ENCODE measurements at regions not wholly inside any gene's neighbourhood (a gene's known extent, or its start where the extent isn't known, plus 50 kb on each side); places are given as distances from the start of the nearest gene placed in this dataset.

DNA sequence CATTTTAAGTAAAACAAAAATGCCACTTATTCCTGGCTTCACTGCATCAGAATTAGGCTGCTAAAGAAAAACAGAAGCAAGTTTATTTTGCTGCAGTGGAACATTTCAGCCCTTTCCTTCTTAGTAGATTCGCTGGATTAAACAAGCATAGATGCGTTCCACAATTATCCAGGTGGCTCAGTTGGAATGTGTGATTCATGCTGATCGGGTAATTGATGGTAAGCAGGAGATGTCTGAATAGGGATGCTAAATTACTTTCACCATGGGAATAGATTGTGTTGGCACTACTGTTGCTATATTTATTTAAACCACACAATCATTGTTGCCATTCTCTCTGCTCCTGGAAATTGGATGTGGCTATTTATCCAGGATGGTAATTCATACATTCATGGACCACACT is 440.1 kb upstream of the DDI1 start:
- TF ChIP-seq, protein P1, sequence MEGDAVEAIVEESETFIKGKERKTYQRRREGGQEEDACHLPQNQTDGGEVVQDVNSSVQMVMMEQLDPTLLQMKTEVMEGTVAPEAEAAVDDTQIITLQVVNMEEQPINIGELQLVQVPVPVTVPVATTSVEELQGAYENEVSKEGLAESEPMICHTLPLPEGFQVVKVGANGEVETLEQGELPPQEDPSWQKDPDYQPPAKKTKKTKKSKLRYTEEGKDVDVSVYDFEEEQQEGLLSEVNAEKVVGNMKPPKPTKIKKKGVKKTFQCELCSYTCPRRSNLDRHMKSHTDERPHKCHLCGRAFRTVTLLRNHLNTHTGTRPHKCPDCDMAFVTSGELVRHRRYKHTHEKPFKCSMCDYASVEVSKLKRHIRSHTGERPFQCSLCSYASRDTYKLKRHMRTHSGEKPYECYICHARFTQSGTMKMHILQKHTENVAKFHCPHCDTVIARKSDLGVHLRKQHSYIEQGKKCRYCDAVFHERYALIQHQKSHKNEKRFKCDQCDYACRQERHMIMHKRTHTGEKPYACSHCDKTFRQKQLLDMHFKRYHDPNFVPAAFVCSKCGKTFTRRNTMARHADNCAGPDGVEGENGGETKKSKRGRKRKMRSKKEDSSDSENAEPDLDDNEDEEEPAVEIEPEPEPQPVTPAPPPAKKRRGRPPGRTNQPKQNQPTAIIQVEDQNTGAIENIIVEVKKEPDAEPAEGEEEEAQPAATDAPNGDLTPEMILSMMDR (IDR thresholded peaks at IDR 0.05): no peak
- Mint-ChIP-seq H3K27me3 (ENCODE audit: low read depth in 3 of 3) (peaks cover 0 to 3% (median 1%) of the 10 kb centered on the region in 3 donors), H3K4me3 (no peak overlapping the region), H3K9me3 (peaks cover 0 to 1% (median 0%) of the 10 kb centered on the region in 7 donors), H3K27ac (no peak overlapping the region), H3K4me1 (no peaks in the 10 kb centered on the region), H3K36me3 (no peaks in the 10 kb centered on the region)
- H3K79me2 ChIP-seq (ENCODE audit: insufficient read depth, low read length): no peaks in the 10 kb centered on the region
- intact Hi-C loops (cut with micrococcal nuclease): no loop called here
- no peaks in the 10 kb centered on the region for H3K4me1 ChIP-seq (ENCODE audit: control insufficient read depth in 1 of 2, insufficient read depth in 2 of 2, low read length in 2 of 2)
- no peak overlapping the region for H3K4me2 ChIP-seq (replicated peaks; ENCODE audit: extremely low read depth, low read length, poor library complexity, severe bottlenecking)
- no peaks in the 10 kb centered on the region for H3K27me3 ChIP-seq (ENCODE audit: control insufficient read depth in 2 of 2, insufficient read depth in 2 of 2, low read length in 2 of 2)
- H3K9ac ChIP-seq (ENCODE audit: insufficient read depth, low read length, poor library complexity, severe bottlenecking): no peak overlapping the region
- no peaks in the 10 kb centered on the region for H3K36me3 ChIP-seq (replicated peaks in 1 of 2; ENCODE audit: control insufficient read depth in 1 of 2, insufficient read depth in 2 of 2, low read length in 2 of 2)
- H3K9me3 ChIP-seq (replicated peaks in 1 of 2; ENCODE audit: control insufficient read depth in 1 of 2, insufficient read depth in 1 of 2, low read length in 2 of 2): no peaks in the 10 kb centered on the region
- WGBS (ENCODE audit: insufficient coverage): no CpG with 5 or more reads among the region's 3 CpGs
- no peaks in the 10 kb centered on the region for H4K20me1 ChIP-seq (ENCODE audit: insufficient read depth, low read length)
- H3K4me3 ChIP-seq (replicated peaks in 1 of 3; ENCODE audit: low read depth in 2 of 3, low read length in 3 of 3): no peak overlapping the region
- H2AFZ ChIP-seq (ENCODE audit: insufficient read depth, low read depth, low read length, poor library complexity, severe bottlenecking): no peak overlapping the region
- H3K27ac ChIP-seq (ENCODE audit: low read depth in 1 of 2, low read length in 2 of 2): no peak overlapping the region
- no peak for DNase-seq

DNA sequence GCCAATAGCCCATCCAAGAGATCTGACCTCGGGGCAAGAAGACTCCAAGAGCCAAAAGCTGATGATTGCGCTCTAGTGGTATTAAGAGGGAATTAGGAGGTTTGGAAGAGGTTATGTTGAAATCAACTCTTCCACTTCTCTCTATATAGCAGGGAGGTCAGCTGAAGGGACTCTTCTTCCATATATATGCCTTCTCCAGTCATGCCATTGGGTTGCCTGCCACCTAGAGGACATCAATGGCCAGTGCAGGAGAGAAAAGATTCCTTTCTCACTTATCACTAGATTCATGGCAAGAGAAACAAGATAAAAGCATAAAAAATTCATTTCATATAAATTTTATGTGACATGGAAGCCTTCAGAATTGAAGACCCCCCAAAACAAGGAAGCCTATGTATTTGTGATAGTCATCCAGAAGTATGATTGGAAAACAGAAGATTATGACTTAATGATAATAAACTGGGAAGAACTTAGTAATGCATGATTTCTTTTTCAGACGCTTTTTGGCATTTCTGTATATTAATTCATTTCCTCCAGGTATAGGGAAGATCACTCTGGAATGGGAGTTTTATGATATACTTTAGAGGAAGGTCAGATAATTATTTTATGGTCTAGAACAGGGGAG is 435.1 kb upstream of the DDI1 start:
- Histone ChIP-seq H3K9ac (ENCODE audit: insufficient read depth, low read length, poor library complexity, severe bottlenecking) (no peak overlapping the region), H3K4me1 (ENCODE audit: control insufficient read depth in 1 of 2, insufficient read depth in 2 of 2, low read length in 2 of 2) (no peaks in the 10 kb centered on the region), H3K4me3 (replicated peaks in 1 of 3; ENCODE audit: low read depth in 2 of 3, low read length in 3 of 3) (no peak overlapping the region), H3K27ac (ENCODE audit: low read depth in 1 of 2, low read length in 2 of 2) (no peak overlapping the region), H3K9me3 (replicated peaks in 1 of 2; ENCODE audit: control insufficient read depth in 1 of 2, insufficient read depth in 1 of 2, low read length in 2 of 2) (no peaks in the 10 kb centered on the region), H4K20me1 (ENCODE audit: insufficient read depth, low read length) (no peaks in the 10 kb centered on the region), H3K79me2 (ENCODE audit: insufficient read depth, low read length) (no peaks in the 10 kb centered on the region), H2AFZ (ENCODE audit: insufficient read depth, low read depth, low read length, poor library complexity, severe bottlenecking) (no peak overlapping the region), H3K27me3 (ENCODE audit: control insufficient read depth in 2 of 2, insufficient read depth in 2 of 2, low read length in 2 of 2) (peaks cover 0 to 3% of the 10 kb centered on the region in 2 donors), H3K4me2 (replicated peaks; ENCODE audit: extremely low read depth, low read length, poor library complexity, severe bottlenecking) (no peak overlapping the region), H3K36me3 (replicated peaks in 1 of 2; ENCODE audit: control insufficient read depth in 1 of 2, insufficient read depth in 2 of 2, low read length in 2 of 2) (no peaks in the 10 kb centered on the region)
- H3K4me3 Mint-ChIP-seq: no peak overlapping the region
- H3K27me3 Mint-ChIP-seq (ENCODE audit: low read depth in 3 of 3): peaks cover 0 to 6% (median 4%) of the 10 kb centered on the region in 3 donors
- no peaks in the 10 kb centered on the region for H3K4me1 Mint-ChIP-seq
- peak in 2 of 3 donors; percentile 5 to 8 for DNase-seq
- H3K27ac Mint-ChIP-seq: no peak overlapping the region
- TF ChIP-seq, protein P1 (IDR thresholded peaks at IDR 0.05): peak; percentile 92
- WGBS (ENCODE audit: insufficient coverage): no CpG with 5 or more reads among the region's 3 CpGs
- H3K9me3 Mint-ChIP-seq: no peaks in the 10 kb centered on the region
- no peaks in the 10 kb centered on the region for H3K36me3 Mint-ChIP-seq
- intact Hi-C loops (cut with micrococcal nuclease): no loop called here
